GM12878 (cell line): ENCODE measurements at regions not wholly inside any gene's neighbourhood (a gene's known extent, or its start where the extent isn't known, plus 50 kb on each side); places are given as distances from the start of the nearest gene placed in this dataset.

ENCODE experiments used
- KLF5 ChIP-seq: fragments of 450-650 bp; IDR thresholded peaks from 2 replicates; pipeline ENCODE4 v1.6.1; 2014; ENCODE audit warnings: mild to moderate bottlenecking; ENCODE audit not compliant: partially characterized antibody
- MYC ChIP-seq: IDR thresholded peaks from 2 replicates; pipeline ENCODE4 v1.6.1; 2011; ENCODE audit warnings: mild to moderate bottlenecking, low read length, moderate library complexity, inconsistent platforms; ENCODE audit not compliant: insufficient read depth, insufficient replicate concordance, insufficient read length, severe bottlenecking
- NFXL1 ChIP-seq: fragments of 450-650 bp; IDR thresholded peaks from 2 replicates; pipeline ENCODE4 v1.6.1; 2017; ENCODE audit warnings: antibody characterized with exemption, mild to moderate bottlenecking, borderline replicate concordance
- NR2C2 ChIP-seq: IDR thresholded peaks from 2 replicates; pipeline ENCODE4 v1.6.1; 2011; ENCODE audit warnings: borderline replicate concordance, low read depth; ENCODE audit not compliant: control insufficient read depth, insufficient read length
- NRF1 ChIP-seq: conservative IDR thresholded peaks from 2 replicates; pipeline ENCODE4 v1.6.1; 2011; ENCODE audit warnings: mild to moderate bottlenecking, low read depth, low read length, improper control_type of control experiment
- POLR2A ChIP-seq: IDR thresholded peaks from 2 replicates; pipeline ENCODE4 v1.6.1; 2011; ENCODE audit warnings: low read depth, mild to moderate bottlenecking, low read length
- POLR2AphosphoS5 ChIP-seq: IDR thresholded peaks from 2 replicates; pipeline ENCODE4 v1.6.1; 2011; ENCODE audit warnings: mild to moderate bottlenecking, low read length, inconsistent platforms
- SPI1 ChIP-seq: IDR thresholded peaks from 2 replicates; pipeline ENCODE4 v1.6.1; 2011; ENCODE audit warnings: low read depth, mild to moderate bottlenecking, low read length, moderate library complexity, borderline replicate concordance; ENCODE audit not compliant: insufficient read depth
- STAT1 ChIP-seq: fragments of 450-650 bp; conservative IDR thresholded peaks from 2 replicates; pipeline ENCODE4 v1.6.1; 2014; ENCODE audit warnings: antibody characterized with exemption, mild to moderate bottlenecking
- TCF12 ChIP-seq: IDR thresholded peaks from 2 replicates; pipeline ENCODE4 v1.6.1; 2011; ENCODE audit warnings: low read depth, mild to moderate bottlenecking, low read length

DNA sequence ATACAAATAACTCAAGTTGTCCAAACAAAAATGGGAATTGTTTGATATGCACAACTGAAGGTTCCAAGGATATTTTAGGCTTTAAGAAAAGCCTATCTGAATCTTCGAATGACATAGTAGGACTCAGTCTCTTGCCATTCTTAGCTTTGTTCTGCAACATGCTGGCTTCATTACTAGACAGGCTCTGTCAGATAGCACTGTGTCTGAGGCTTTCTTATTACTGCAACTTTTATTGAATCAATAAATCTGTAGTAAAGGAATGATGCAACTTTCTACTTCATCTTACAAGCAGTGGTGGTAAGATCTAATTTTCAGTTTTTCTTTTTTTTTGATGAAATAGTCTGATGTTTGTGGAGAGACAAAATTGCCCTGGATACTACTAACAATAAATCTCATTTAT is 319.3 kb upstream of the CCDC179 start:
- no peak for TF ChIP-seq KLF5
- TF ChIP-seq MYC = no peak
- TF ChIP-seq NFXL1 = no peak
- no peak for TF ChIP-seq POLR2A
- TF ChIP-seq POLR2AphosphoS5 = no peak
- no peak for TF ChIP-seq TCF12
- no peak for TF ChIP-seq STAT1
- no peak for TF ChIP-seq NR2C2
- TF ChIP-seq NRF1 = no peak
- no peak for TF ChIP-seq SPI1
